ENCODE measurements at regions not wholly inside any gene's neighbourhood (a gene's known extent, or its start where the extent isn't known, plus 50 kb on each side); places are given as distances from the start of the nearest gene placed in this dataset.

DNA sequence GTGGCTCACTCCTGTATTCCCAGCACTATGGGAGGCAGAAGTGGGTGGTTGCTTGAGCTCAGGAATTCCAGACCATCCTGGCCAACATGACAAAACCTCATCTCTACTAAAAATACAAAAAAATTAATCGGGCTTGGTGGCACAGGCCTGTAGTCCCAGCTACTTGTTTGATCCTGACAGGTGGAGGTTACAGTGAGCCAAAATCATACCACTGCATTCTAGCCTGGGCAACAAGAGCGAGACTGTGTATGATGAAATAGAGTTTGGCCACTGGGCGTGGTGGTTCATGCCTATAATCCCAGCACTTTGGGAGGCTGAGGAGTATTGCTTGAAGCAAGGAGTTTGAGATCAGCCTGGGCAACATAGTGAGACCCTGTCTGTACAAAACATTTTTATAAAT lies 173.3 kb downstream of the TANC2 start:
- Histone ChIP-seq H3K27me3 (ENCODE audit: low read depth, low read length) (no peaks in the 10 kb centered on the region), H4K20me1 (ENCODE audit: insufficient read depth, low read length) (no peaks in the 10 kb centered on the region), H3K4me3 (ENCODE audit: low read length) (no peak overlapping the region), H3K4me2 (ENCODE audit: low read length) (no peak overlapping the region), H3K27ac (ENCODE audit: low read length) (peak overlapping the region; percentile 87), H3K79me2 (ENCODE audit: low read length) (no peaks in the 10 kb centered on the region), H3K9ac (ENCODE audit: low read length) (no peak overlapping the region), H2AFZ (ENCODE audit: low read depth, low read length) (peak overlapping the region; percentile 55), H3K4me1 (ENCODE audit: low read length) (peaks cover 47% of the 10 kb centered on the region), H3K36me3 (replicated peaks; ENCODE audit: low read depth, low read length) (no peaks in the 10 kb centered on the region), H3K9me3 (ENCODE audit: insufficient read depth, low read length) (no peaks in the 10 kb centered on the region)
- no peak for TF ChIP-seq EZH2phosphoT487 (IDR thresholded peaks at IDR 0.05; ENCODE audit: low read depth)
- TF ChIP-seq, protein P1, sequence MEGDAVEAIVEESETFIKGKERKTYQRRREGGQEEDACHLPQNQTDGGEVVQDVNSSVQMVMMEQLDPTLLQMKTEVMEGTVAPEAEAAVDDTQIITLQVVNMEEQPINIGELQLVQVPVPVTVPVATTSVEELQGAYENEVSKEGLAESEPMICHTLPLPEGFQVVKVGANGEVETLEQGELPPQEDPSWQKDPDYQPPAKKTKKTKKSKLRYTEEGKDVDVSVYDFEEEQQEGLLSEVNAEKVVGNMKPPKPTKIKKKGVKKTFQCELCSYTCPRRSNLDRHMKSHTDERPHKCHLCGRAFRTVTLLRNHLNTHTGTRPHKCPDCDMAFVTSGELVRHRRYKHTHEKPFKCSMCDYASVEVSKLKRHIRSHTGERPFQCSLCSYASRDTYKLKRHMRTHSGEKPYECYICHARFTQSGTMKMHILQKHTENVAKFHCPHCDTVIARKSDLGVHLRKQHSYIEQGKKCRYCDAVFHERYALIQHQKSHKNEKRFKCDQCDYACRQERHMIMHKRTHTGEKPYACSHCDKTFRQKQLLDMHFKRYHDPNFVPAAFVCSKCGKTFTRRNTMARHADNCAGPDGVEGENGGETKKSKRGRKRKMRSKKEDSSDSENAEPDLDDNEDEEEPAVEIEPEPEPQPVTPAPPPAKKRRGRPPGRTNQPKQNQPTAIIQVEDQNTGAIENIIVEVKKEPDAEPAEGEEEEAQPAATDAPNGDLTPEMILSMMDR (IDR thresholded peaks at IDR 0.05; ENCODE audit: low read depth, low read length) = no peak

DNA sequence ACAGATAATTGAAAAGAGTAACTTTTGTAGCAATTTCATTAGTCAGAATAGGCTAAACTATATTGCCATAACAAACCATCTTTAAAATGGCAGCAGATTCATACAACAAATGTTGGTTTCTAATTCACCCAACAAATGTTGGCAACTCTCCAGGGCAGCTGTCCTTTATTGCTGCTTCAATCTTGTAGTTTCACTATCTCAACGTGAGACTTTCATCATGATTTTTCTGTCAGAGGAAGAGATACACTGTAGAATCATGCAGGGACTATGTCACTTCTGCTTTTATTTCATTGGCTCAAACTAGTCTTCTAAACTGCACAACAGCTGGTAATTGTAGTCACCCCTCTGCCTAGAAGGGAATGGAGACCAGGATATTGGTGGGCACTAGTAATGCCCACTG lies 174.2 kb downstream of the TANC2 start:
- H3K9me3 ChIP-seq (ENCODE audit: insufficient read depth, low read length) = no peaks in the 10 kb centered on the region
- H4K20me1 ChIP-seq (ENCODE audit: insufficient read depth, low read length) = no peaks in the 10 kb centered on the region
- no peaks in the 10 kb centered on the region for H3K36me3 ChIP-seq (replicated peaks; ENCODE audit: low read depth, low read length)
- H3K4me3 ChIP-seq (ENCODE audit: low read length) = peak overlapping the region; percentile 36
- H3K27me3 ChIP-seq (ENCODE audit: low read depth, low read length) = no peaks in the 10 kb centered on the region
- H3K4me1 ChIP-seq (ENCODE audit: low read length) = peaks cover 47% of the 10 kb centered on the region
- TF ChIP-seq, protein P1 (IDR thresholded peaks at IDR 0.05; ENCODE audit: low read depth, low read length) = no peak
- TF ChIP-seq EZH2phosphoT487 (IDR thresholded peaks at IDR 0.05; ENCODE audit: low read depth) = no peak
- H3K27ac ChIP-seq (ENCODE audit: low read length) = peak overlapping the region; percentile 87
- H3K79me2 ChIP-seq (ENCODE audit: low read length) = no peaks in the 10 kb centered on the region
- peak overlapping the region; percentile 69 for H2AFZ ChIP-seq (ENCODE audit: low read depth, low read length)
- peak overlapping the region; percentile 38 for H3K9ac ChIP-seq (ENCODE audit: low read length)
- peak overlapping the region; percentile 58 for H3K4me2 ChIP-seq (ENCODE audit: low read length)

DNA sequence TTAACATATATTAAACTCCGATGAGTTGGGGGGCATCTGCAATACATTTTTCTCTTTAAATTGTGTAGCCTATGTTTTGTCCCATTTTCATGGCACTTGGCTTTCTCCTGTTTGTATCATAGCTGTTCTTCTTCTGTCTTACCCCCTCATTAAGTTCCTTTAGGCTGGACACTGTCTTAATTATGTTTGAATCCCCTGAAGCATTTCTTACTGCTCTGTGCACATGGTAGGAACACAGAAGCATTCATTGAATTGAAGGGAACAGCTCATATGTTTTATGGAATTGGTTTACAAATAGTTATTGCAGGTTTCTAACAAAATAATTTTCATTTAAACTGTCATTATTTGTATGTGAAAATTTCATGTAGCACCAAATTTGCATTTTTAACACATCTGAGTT lies 176.8 kb downstream of the TANC2 start:
- TF ChIP-seq, protein P1 (IDR thresholded peaks at IDR 0.05; ENCODE audit: low read depth, low read length) = no peak
- TF ChIP-seq EZH2phosphoT487 (IDR thresholded peaks at IDR 0.05; ENCODE audit: low read depth) = no peak

DNA sequence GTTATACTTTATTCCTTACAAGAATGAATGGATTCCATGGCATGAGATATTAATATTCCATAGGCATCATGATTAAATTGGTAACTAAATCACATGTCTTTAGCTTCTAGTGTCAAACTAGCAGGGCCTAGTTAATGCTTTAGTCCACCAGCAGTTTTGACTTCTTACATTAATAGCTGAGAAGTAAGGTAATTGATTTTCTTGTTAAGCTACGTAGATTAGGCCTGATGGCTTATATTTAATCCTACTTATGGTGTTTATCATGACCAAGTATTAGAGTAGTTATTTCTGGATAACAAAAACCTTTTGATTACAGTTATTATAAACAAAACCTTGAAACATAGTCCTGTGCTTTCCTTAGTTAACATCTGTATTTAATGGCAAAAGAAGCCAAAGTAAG lies 184.5 kb downstream of the TANC2 start:
- no peak overlapping the region for H2AFZ ChIP-seq (ENCODE audit: low read depth, low read length)
- H3K36me3 ChIP-seq (replicated peaks; ENCODE audit: low read depth, low read length) = no peaks in the 10 kb centered on the region
- H3K9me3 ChIP-seq (ENCODE audit: insufficient read depth, low read length) = no peaks in the 10 kb centered on the region
- H3K9ac ChIP-seq (ENCODE audit: low read length) = no peak overlapping the region
- TF ChIP-seq EZH2phosphoT487 (IDR thresholded peaks at IDR 0.05; ENCODE audit: low read depth) = no peak
- TF ChIP-seq, protein P1 (IDR thresholded peaks at IDR 0.05; ENCODE audit: low read depth, low read length) = no peak
- no peaks in the 10 kb centered on the region for H3K79me2 ChIP-seq (ENCODE audit: low read length)
- peak overlapping the region; percentile 97 for H3K27ac ChIP-seq (ENCODE audit: low read length)
- H4K20me1 ChIP-seq (ENCODE audit: insufficient read depth, low read length) = no peaks in the 10 kb centered on the region
- H3K4me3 ChIP-seq (ENCODE audit: low read length) = no peak overlapping the region
- no peaks in the 10 kb centered on the region for H3K27me3 ChIP-seq (ENCODE audit: low read depth, low read length)
- H3K4me2 ChIP-seq (ENCODE audit: low read length) = no peak overlapping the region
- H3K4me1 ChIP-seq (ENCODE audit: low read length) = peaks cover 46% of the 10 kb centered on the region

More for the DNA sequence above, 176.8 kb downstream of the TANC2 start:
- H2AFZ ChIP-seq (ENCODE audit: low read depth, low read length) = no peak overlapping the region; the same call in 1 of the 2 replicates
- H4K20me1 ChIP-seq (ENCODE audit: insufficient read depth, low read length) = no peaks in the 10 kb centered on the region
- no peaks in the 10 kb centered on the region for H3K27me3 ChIP-seq (ENCODE audit: low read depth, low read length)
- H3K36me3 ChIP-seq (replicated peaks; ENCODE audit: low read depth, low read length) = no peaks in the 10 kb centered on the region
- H3K9me3 ChIP-seq (ENCODE audit: insufficient read depth, low read length) = no peaks in the 10 kb centered on the region
- no peak overlapping the region for H3K9ac ChIP-seq (ENCODE audit: low read length)
- no peak overlapping the region for H3K4me2 ChIP-seq (ENCODE audit: low read length)
- H3K27ac ChIP-seq (ENCODE audit: low read length) = no peak overlapping the region
- H3K4me3 ChIP-seq (ENCODE audit: low read length) = no peak overlapping the region
- no peaks in the 10 kb centered on the region for H3K79me2 ChIP-seq (ENCODE audit: low read length)
- peaks cover 36% of the 10 kb centered on the region for H3K4me1 ChIP-seq (ENCODE audit: low read length)

Measured in OCI-LY3 (cell line).